Fibroblast of upper back skin (primary cell): ENCODE measurements at regions not wholly inside any gene's neighbourhood (a gene's known extent, or its start where the extent isn't known, plus 50 kb on each side); places are given as distances from the start of the nearest gene placed in this dataset.

Source experiments
- DNase-seq: peaks from one replicate; pipeline ENCODE4 v3.0.0-alpha.2; 2013

DNA sequence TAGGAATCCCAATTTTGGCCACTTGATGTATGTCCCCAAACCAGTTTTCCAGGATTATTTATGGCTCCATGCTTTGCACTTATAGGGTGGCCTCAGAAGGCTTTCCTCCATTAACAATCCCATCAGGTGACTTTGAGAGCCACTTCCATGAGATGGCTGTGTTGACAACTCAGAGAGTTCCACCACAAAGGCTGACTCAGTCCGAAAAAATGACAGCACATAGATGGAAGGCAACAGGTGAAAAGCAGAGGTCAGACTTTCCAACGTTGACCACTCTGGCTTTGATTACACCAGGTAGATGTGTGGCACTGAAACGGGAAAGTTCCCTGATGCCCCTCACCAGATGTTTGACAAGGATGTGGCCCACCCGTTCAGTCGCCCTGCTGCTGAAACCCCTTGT is 431.4 kb upstream of the TNP1 start:
- DNase-seq: no peak

DNA sequence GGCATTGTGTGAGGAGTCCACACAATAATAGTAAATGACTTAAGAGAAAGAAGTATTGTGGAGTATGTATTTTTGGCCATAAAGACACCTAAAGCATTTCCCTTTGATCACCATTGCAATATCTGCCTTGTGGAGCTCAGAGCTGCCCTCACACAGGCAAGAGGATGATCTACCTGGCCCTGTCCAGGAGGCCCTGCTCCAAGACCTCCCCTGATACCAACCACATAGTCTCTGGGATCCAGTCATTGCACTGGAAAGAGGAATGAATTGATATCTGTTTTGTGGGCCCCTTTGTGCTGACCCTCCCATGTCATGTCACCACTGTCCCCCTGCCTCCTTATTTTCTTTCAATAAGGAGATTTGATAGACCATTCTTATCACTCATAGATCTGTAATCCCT is 430.6 kb upstream of the TNP1 start:
- no peak for DNase-seq

DNA sequence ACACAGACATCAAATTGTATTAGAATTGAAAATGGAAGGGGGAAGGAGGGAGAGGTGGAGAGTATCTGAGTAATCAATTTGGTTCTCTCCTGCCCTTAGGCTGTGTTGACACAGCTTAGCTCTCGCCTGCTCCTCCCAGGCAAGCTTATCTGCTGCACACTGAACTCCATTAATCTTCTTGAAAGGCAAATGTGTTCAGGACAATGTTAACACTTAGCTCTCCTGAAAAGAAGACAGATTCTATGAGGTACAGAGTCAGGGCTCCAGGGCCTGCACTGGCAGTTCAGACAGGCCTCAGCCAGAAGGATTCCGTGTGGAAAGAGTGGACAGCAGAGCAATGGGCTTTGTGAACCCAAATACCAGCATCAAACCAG is 430.0 kb upstream of the TNP1 start:
- DNase-seq: peak; percentile 41

DNA sequence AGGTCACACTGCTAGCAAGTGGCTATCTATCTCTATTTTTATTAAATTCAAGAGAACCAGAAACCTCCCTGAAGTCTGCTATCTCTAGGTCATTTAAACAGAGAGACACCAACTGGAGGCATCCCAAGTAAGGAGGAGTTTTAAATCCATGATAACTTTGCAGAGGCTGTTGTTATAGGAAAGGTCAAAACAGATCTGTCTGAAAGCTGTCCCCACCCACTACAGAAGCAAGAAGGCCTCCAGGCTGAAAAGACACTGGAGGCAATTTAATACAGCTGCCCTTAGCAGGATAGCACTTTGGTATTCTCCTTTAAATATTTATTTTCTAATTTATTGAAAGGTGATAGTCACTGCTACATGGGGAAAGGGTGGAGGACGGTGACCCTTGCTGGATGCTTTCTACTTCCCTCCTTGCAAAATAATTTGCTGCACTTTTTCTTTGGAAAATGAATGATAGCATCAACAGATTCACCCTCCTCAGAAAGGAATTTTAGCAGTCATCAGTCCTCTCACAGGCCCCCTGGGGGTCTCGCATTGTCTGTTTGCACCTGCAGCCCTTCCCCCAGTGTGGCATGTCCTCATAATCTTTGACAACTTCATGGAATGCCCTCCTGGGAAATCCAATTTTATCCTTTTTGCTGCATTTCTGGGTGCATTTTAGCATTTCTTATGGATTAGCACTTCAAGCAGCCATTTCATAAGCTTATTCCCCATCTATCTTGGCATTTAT is 429.5 kb upstream of the TNP1 start:
- no peak for DNase-seq

DNA sequence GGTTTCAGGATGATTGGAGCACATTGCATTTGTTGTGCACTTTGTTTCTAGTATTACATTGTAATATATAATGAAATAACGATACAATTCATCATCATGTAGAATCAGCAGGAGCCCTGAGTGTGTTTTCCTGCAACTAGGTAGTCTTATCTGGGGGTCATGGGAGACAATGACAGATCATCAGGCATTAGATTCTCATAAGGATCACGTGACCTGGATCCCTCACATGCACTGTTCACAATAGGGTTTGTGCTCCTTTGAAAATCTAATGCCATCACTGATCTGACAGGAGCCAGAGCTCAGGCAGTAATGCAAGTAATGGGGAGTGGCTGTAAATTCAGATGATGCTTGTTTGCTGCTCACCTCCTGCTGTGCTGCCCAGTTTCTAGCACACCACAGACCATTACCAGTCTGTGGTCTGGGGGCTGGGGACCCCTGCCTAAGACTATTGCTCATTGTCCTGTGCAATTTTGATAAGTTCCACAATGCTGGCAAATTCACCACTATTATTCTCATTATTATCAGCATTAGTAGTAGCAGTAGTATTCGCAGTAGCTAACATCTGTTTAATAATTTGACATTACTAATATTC is 428.7 kb upstream of the TNP1 start:
- DNase-seq: no peak

DNA sequence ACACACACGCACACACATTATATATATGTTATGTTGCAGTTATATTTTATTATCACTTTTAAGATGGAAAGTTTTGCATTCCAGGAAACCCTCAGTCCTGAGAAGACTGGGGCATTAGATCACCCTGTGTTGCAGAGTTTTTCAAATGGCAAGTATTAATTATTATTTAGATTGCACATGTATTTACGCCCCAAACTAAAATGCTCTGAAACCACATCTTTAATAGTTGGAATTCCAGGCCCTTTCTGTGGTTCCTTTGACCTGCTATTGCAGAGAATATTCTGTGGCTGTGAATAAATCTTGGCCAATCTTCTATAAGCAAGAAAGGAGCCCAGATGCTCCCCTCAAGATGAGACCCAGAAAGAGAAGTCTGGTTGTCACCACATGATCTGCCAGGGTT is 427.0 kb upstream of the TNP1 start:
- DNase-seq: peak; percentile 95

DNA sequence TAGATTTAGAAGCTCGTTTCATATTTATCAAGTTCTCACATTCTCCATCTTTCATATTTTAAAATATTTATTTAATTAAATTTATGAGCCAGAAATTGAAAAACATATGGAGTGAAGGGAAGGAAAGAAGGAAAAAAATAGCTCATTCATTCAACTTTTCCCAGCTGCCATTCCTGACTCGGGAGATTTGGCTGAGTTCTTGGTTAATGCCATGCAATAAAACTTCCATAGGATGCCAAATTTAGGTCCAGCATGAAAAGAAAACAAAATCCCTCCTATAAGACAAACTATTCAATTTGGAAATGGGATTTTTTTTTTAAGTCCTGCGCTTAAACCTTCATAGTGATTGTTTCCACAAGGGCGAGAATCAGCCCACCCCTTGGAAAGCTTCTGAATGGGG is 426.1 kb upstream of the TNP1 start:
- DNase-seq: no peak

DNA sequence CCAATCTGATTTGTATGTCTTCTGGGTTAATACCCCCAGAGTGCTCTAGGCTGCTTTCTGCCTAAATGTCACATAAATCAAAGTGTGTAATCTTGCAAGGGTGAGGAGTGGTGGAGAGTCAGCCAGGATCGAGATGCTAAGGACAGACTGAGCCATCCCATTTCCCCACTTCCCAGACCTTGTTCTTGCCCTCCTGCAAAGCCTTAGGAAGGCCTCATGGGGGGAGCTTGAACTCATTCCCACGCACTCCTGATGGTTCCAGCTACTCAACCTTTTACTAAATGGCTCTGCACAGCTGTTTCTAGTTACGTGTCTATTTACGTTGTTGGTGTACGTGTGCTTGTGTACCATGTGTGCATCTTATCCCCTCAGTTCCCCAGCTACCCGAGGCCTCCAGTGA is 423.6 kb upstream of the TNP1 start:
- peak; percentile 91 for DNase-seq

DNA sequence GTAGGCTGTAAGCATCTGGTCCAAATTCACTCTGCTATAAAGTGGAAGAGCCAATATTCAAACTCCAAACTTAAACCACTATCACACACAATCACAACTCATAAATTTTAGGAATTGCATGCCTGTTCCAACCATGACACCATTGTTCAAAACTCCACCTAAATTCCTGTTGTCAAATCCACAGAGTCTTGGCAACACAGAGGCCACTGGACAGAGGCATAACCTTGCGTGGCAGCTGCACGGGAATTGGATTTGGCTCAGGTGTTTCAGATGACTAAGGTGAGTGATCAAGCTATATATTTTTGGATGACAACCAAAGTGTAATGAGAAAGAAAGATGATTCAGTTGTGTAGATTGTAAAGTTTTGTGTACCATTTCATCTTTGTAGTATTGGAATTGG is 422.7 kb upstream of the TNP1 start:
- DNase-seq: peak; percentile 86

DNA sequence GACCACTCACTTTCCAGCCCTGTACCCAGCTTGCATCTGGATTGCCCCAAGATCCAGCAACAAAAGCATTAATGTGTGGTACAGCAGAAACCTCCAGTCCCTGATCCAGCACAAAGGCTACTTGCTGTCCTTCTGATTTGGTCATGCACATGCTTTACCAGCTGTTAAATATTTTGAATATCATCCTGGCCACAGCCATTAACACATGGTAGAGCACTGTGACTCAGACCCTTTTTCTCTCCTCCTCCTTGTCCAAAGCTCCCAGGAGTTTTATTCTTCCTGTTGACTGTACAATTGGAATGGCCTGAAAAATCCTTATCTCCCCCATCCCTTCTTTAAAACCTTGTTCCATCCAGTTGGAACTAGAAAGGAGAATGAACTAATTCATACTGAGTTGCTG is 419.7 kb upstream of the TNP1 start:
- peak; percentile 98 for DNase-seq

DNA sequence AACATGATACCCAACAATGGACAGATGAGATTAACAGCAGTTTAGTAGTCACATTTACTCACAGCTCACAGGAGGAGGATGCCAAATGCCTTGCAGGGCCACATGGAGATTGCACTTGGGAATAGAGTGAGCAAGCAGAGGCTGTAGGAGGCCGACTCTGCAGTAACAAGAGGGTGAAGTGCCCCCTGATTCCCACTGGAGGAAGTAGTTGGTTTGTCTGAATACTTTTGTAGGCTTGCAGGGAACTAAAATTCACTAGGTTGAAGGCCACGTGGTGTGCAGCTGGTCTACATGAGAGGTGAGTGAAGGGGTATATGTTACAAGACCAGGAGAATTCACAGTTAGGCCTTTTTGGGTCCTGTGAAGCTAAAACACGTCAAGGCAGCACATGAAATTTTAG is 419.3 kb upstream of the TNP1 start:
- peak; percentile 84 for DNase-seq

DNA sequence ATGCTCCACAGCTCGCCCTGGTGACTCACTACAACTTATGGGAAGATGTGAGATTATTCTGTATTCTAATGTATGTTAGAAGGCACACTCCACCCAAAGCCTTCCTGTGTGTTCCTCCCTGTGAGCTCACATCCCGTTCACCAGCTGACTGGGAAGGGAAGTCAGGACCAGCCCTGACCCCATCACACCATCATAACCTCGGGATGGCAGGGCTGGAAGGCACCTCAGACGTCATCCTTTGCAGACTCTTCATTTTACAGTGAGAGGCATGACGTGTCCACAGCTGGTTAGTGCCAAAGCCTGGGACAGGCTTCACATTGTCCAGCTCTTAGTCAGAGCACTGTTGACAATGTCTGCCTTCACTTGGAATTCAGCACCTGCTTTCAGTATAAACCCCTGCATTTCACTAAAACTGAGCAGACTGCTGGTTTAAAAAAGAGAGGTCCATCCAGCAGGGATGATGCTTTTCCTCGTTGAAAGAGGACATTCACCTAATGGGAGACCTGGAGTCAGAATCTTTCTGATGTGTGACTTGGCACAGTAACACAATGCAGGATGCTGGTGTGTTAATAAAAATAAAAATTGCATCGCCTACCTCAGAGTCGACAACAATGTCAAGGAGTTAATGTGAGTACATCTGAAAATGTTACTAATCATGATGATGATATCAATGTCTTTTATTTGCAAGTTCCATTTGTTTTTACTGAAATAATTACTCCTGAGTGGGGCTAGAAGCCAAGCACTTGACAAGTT is 418.0 kb upstream of the TNP1 start:
- peak; percentile 92 for DNase-seq

DNA sequence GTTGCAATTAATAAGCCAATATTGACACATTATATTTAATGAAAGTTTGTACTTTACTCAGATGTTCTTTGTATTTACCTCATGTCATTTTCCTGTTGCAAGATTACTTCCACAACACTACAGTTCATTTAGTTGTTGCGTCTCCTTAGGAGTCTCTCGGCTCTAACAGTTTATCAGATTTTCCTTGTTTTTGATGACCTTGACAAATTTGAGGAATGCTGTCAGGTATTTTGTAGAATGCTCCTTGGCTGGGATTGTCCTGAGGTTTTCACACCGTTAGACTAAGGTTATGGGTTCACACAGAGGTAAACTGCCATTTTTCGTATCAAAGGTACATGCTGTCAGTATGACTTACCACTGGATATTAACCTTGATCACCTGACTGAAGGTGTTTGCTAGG is 416.6 kb upstream of the TNP1 start:
- DNase-seq: no peak

DNA sequence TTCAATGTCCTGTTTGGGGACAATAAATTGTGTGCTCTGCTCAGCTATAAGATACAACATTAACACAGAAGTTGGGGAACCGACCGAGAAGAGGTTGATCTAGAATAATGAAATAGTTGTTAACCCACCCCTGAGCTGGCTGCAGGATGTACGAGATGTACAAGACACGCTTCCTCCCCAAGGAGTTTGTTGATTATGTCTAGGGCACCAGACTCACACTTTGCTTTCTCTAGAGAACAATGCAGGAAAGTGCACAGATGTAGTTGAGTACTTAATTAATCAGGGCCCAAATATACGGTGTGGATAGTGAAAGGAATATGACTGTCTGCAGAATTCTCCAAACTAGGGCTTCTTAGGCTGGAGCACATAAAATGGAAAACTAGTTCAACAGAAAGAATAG is 415.2 kb upstream of the TNP1 start:
- DNase-seq: no peak

DNA sequence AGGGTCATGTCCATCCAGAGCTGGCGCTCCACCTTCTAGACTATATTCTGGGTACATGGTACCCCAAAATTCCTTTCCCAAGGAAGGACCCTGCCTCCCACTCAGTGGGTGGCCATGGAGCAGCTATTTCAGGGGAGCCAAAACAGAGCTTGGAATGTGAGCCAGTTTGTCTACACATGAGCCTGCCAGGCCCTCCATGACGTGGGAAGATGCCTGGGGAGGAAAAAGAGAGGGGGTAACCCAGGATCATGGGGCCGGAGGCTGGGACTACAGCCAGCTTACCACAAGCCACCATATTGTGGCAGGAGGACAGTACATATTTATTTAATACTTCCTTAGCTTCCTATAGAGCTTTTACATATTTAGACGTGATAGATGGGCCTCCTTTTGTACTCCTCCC is 414.7 kb upstream of the TNP1 start:
- DNase-seq: no peak

DNA sequence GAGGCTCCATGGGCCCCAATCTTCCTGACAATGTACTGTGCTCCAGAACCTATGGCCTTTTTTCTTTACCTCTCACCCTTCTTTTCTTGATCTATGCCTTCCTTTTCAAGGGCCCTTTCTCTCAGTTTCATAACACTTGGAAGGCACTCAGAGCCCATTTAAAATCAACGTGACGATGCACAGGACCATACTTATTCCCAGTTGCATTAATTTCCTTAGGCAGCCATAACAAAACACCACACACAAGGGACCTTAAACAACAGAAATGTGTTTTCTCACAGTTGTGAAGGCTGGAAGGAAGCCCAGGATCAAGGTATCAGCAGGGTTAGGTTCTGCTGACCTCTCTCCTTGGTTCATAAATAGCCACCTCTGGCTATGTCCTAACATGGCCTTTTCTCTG is 414.0 kb upstream of the TNP1 start:
- DNase-seq: no peak

DNA sequence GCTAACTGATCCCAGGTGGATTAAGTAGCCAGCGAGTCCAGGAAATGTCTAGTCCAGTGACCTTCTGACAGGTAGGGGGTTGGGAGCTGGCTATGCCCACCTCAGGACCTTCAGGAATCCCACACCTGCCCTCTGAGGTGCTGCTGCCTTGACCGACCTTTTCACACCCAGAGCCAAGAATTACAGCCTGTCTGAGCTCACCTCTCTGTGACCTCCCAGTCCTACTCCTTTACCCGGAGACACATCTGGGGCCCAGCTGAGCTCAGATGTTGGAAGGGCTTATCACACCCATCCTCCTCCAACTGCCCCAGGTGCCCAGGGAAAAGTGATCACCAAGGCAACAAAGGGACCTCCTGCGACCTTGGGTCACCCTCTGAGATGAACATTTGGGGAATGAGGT is 413.3 kb upstream of the TNP1 start:
- DNase-seq: no peak

DNA sequence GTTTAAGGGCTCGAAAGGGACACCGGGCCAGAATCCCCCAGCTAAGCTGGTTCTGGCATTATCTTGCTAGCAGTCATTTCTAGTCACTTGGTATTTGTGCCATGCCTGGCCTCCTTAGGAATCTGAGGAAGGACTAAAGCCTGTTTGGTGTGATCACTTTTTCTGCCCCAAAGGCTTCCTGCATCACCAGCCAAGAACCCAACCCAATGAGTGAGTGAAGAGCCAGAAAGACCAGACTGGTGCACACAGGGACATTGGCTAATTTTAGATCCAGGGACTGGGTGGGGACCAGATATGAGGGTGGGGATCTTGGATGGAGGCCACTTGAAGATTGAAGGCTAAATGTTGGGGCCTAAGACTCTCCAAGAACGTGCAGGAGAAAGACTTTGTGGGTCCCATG is 411.9 kb upstream of the TNP1 start:
- no peak for DNase-seq

DNA sequence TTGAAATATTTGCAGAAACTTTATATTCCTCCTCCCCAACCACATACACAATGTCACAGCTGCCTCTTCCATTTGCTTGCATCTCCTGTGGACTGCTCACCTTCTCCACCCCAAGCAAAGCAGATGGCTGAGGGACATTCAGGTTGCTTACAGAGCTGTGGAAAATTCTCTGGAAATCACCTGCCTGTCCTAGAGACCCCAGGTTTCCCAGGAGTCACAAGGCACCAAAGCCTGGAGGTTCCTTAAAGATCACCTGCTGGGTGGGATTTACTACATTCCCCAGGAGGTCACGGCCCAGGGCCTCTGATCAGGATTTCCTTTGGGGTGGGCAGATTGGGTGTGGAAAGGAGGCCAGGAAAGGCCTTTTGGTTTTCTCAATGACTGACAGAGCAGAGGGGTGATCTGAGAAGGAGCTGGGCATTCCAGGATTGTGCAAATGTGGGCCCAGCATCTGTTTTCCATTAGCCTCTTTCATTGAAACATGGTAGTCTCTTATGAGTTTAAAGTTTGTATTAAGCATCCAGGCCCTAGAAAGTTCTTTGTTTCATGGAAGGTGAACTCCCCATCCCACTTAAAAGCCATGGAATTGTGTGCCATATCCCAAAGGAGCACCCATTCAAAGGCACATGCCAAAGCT is 410.7 kb upstream of the TNP1 start:
- DNase-seq: peak; percentile 67

DNA sequence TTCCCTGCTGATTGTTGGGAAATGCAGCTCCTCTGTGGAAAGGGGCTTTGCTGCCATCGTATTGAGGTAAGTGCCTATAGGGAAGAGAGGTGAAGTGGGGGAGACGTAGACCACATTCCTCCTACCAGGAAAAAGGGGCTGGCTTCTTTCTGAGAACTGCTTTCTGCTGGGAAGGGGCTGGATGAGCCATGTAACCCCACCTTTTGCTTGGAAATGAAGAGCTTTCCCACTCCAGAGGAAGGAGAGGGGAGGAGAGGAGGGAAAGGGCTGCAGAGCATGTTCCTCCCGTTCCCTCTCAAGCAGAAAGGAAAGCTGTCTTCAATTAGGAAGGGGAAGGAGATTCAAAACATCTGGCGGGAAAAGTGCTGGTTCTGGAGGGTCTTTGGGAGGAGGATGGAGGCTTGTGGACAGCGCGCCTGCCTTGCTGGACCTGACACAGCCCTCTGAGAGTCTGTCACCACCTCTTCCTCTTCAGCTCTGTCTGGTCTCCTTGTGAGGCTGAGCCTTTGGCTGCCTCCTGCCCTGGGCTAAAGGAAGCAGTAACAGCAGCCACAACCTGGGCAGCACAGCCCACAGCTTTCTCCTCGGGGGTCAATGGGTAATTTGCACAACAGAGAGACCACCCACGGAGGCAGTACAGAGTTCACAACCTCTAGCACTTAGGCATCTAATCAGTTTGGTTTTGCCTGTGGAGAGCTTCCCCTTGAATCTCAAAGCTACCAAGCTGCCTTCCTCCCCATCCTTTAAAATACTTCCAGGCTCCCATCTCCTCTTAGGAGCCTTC is 410.0 kb upstream of the TNP1 start:
- peak; percentile 43 for DNase-seq

DNA sequence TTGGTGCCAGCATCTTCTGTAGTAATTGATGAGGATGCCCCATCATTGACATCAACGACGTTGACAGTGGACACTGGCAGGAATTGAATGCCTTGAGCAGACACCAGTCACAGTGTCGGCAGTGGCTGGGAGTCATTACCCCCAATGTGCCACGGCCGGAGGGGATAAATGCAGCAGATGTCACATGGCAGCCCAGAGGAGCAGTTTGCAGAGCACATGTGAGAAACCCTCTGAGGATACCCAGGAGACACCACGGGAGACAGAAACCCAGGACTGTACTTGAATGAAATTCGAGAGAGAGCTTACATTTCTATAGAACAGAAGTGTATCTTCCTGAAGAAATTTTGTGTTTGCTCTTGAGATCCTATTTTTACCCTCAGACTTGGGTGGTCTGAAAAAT is 409.1 kb upstream of the TNP1 start:
- no peak for DNase-seq

DNA sequence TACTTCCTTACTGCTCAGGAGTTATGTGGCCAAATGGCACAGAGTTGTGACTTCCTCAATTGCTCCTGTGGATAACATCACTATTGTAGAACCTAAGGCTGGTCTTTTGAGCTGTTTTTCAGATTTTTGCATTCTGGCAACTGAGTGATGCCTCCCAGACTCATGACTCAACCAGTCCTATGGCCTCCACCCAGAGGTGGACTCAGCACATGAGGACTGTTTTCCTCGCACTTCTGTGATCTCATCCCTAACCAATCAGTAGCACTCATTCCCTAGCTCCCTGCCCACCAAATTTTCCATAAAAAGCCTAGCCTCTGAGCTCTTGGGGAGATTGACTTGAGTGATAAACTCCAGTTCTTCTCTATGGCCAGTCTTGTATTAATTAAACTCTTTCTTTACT is 407.9 kb upstream of the TNP1 start:
- DNase-seq: no peak

DNA sequence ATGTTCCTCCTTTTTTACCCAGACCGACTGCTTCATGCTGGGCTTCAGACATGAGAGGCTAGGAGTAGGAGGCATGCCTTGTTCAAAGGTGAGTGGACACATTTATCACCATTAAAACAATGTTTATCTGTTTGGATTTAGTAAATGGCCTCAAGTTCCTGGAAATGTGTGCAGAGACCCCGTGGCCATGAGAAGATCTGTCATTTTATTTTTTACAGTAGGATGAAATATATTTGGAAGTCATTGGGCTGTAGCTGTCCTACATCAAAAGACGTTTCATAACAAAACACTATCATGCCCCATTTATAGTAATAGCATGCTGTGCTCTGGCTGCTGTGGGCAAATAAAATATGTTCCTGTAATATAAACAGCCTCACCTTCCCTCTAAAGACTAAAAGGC is 403.9 kb upstream of the TNP1 start:
- no peak for DNase-seq
